Mesenchymal stem cell (in vitro differentiated cells and primary cell): ENCODE measurements at regions not wholly inside any gene's neighbourhood (a gene's known extent, or its start where the extent isn't known, plus 50 kb on each side); places are given as distances from the start of the nearest gene placed in this dataset.

Source experiments
- DNase-seq: peaks from one replicate; pipeline ENCODE4 v3.0.0-alpha.2; 2013
- H2AFZ ChIP-seq: one replicate; pipeline ENCODE4 v1.6.1; 2013; ENCODE audit warnings: low read depth, mild to moderate bottlenecking, control low read depth, inconsistent platforms, low read length, moderate library complexity
- H2AK5ac ChIP-seq: 2 replicates; pipeline ENCODE4 v1.6.1; 2013; ENCODE audit warnings: low read length, moderate library complexity, mild to moderate bottlenecking, inconsistent platforms; ENCODE audit not compliant: severe bottlenecking
- H2BK120ac ChIP-seq: one replicate; pipeline ENCODE4 v1.6.1; 2013; ENCODE audit warnings: low read depth, mild to moderate bottlenecking, inconsistent platforms, low read length, moderate library complexity
- H2BK12ac ChIP-seq, 2 experiments: one replicate each; pipeline ENCODE4 v1.6.1; 2013; ENCODE audit warnings: inconsistent platforms in 2 of 2, low read length in 2 of 2, mild to moderate bottlenecking in 2 of 2, moderate library complexity in 2 of 2, control low read depth in 1 of 2
- H2BK15ac ChIP-seq: one replicate; pipeline ENCODE4 v1.6.1; 2013; ENCODE audit warnings: mild to moderate bottlenecking, low read depth, inconsistent platforms; ENCODE audit not compliant: poor library complexity, severe bottlenecking
- H2BK5ac ChIP-seq: 2 replicates; pipeline ENCODE4 v1.6.1; 2013; ENCODE audit warnings: low read depth, mild to moderate bottlenecking, low read length, control low read depth, inconsistent platforms; ENCODE audit not compliant: poor library complexity, severe bottlenecking
- H3K14ac ChIP-seq, 2 experiments: one replicate each; pipeline ENCODE4 v1.6.1; 2013; ENCODE audit warnings: inconsistent platforms in 2 of 2, low read length in 2 of 2, control low read depth in 1 of 2, mild to moderate bottlenecking in 1 of 2, moderate library complexity in 1 of 2
- H3K18ac ChIP-seq, 2 experiments: one replicate each; pipeline ENCODE4 v1.6.1; 2013; ENCODE audit warnings: inconsistent platforms in 2 of 2, low read length in 2 of 2, control low read depth in 1 of 2, low read depth in 1 of 2, mild to moderate bottlenecking in 1 of 2
- H3K23ac ChIP-seq, 2 experiments: one replicate each; pipeline ENCODE4 v1.6.1; 2013; ENCODE audit warnings: inconsistent platforms in 2 of 2, low read length in 2 of 2, mild to moderate bottlenecking in 2 of 2, moderate library complexity in 2 of 2, control low read depth in 1 of 2
- H3K27ac ChIP-seq: 2 replicates; pipeline ENCODE4 v1.5.1; 2013; ENCODE audit warnings: mild to moderate bottlenecking, moderate library complexity, low read length, control low read depth, inconsistent platforms; ENCODE audit not compliant: poor library complexity, severe bottlenecking
- H3K27me3 ChIP-seq, 2 experiments: 2 replicates each; pipeline versions ENCODE4 v1.6.1 to v1.7.0; 2013; ENCODE audit warnings: low read length in 2 of 2, mild to moderate bottlenecking in 2 of 2, moderate library complexity in 2 of 2, control low read depth in 1 of 2, inconsistent platforms in 1 of 2; ENCODE audit not compliant: control insufficient read depth in 1 of 2, insufficient read depth in 1 of 2
- H3K36me3 ChIP-seq, 2 experiments: 2 replicates each; pipeline versions ENCODE4 v1.6.1 to v1.7.0; 2013; ENCODE audit warnings: low read length in 2 of 2, control low read depth in 1 of 2, inconsistent platforms in 1 of 2, low read depth in 1 of 2, mild to moderate bottlenecking in 1 of 2; ENCODE audit not compliant: insufficient read depth in 2 of 2, control insufficient read depth in 1 of 2
- H3K4ac ChIP-seq, 2 experiments: one replicate each; pipeline ENCODE4 v1.6.1; 2013; ENCODE audit warnings: inconsistent platforms in 2 of 2, low read length in 2 of 2, mild to moderate bottlenecking in 2 of 2, moderate library complexity in 2 of 2, control low read depth in 1 of 2, low read depth in 1 of 2
- H3K4me1 ChIP-seq: 2 replicates; pipeline ENCODE4 v1.6.1; 2013; ENCODE audit warnings: low read depth, low read length, control low read depth; ENCODE audit not compliant: control insufficient read depth, insufficient read depth
- H3K4me2 ChIP-seq: 2 replicates; pipeline ENCODE4 v1.6.1; 2013; ENCODE audit warnings: low read length, mild to moderate bottlenecking, inconsistent platforms; ENCODE audit not compliant: poor library complexity, severe bottlenecking
- H3K4me3 ChIP-seq, 2 experiments: 2 replicates each; pipeline versions ENCODE4 v1.5.1 to v1.7.0; 2013; ENCODE audit warnings: low read length in 2 of 2, mild to moderate bottlenecking in 2 of 2, control low read depth in 1 of 2, low read depth in 1 of 2; ENCODE audit not compliant: insufficient read depth in 1 of 2
- H3K79me1 ChIP-seq: replicated peaks from 2 replicates; pipeline ENCODE4 v1.6.1; 2013; ENCODE audit warnings: mild to moderate bottlenecking, control low read depth, low read length, inconsistent platforms; ENCODE audit not compliant: poor library complexity, severe bottlenecking
- H3K9ac ChIP-seq: 2 replicates; pipeline ENCODE4 v1.7.0; 2013; ENCODE audit warnings: mild to moderate bottlenecking, low read length, moderate library complexity
- H3K9me3 ChIP-seq: 2 replicates; pipeline ENCODE4 v1.7.0; 2013; ENCODE audit warnings: mild to moderate bottlenecking, low read length; ENCODE audit not compliant: control insufficient read depth
- H4K8ac ChIP-seq: one replicate; pipeline ENCODE4 v1.6.1; 2013; ENCODE audit warnings: inconsistent platforms, mild to moderate bottlenecking, low read length, moderate library complexity
- H4K91ac ChIP-seq: one replicate; pipeline ENCODE4 v1.6.1; 2013; ENCODE audit warnings: mild to moderate bottlenecking, low read length, inconsistent platforms
- WGBS: methylation state at CpG from one replicate; pipeline ENCODE4 v1.1.7; 2013; ENCODE audit warnings: mixed read lengths; 5-methylcytosine and 5-hydroxymethylcytosine counted together

GRCh38 chr20:59414936-59415623, 114.7 kb downstream of the EDN3 start:
- no peak overlapping the region for H3K27ac ChIP-seq
- no peak overlapping the region for H3K4ac ChIP-seq
- H3K4me1 ChIP-seq, result no peaks in the 10 kb centered on the region
- no peak overlapping the region for H3K18ac ChIP-seq
- H4K8ac ChIP-seq, result no peak overlapping the region
- no peak overlapping the region for H2BK15ac ChIP-seq
- H3K36me3 ChIP-seq, result no peaks in the 10 kb centered on the region
- H2BK12ac ChIP-seq, result no peak overlapping the region
- H3K23ac ChIP-seq, result no peak overlapping the region
- no peak overlapping the region for H3K4me3 ChIP-seq
- H3K14ac ChIP-seq, result no peak overlapping the region
- peaks cover 0 to 40% of the 10 kb centered on the region in 2 experiments for H3K27me3 ChIP-seq
- no peaks in the 10 kb centered on the region for H3K79me1 ChIP-seq
- H2BK120ac ChIP-seq, result no peak overlapping the region
- H3K4me2 ChIP-seq, result no peak overlapping the region
- no peak overlapping the region for H3K9ac ChIP-seq
- H3K9me3 ChIP-seq, result no peaks in the 10 kb centered on the region
- 85% methylated on average over 18 of the region's 18 CpGs for WGBS
- H2BK5ac ChIP-seq, result no peak overlapping the region
- no peak overlapping the region for H2AFZ ChIP-seq
- DNase-seq, result no peak
- no peak overlapping the region for H2AK5ac ChIP-seq
- H4K91ac ChIP-seq, result no peak overlapping the region

- H3K18ac ChIP-seq, result no peak overlapping the region
- no peak overlapping the region for H3K23ac ChIP-seq
- peaks cover 0 to 37% of the 10 kb centered on the region in 2 experiments for H3K27me3 ChIP-seq
- no peak overlapping the region for H3K4me3 ChIP-seq
- no peaks in the 10 kb centered on the region for H3K79me1 ChIP-seq
- no peaks in the 10 kb centered on the region for H3K4me1 ChIP-seq
- no peaks in the 10 kb centered on the region for H3K9me3 ChIP-seq
- H3K14ac ChIP-seq, result no peak overlapping the region
- no peak overlapping the region for H3K4me2 ChIP-seq
- no peak overlapping the region for H3K27ac ChIP-seq
- H3K9ac ChIP-seq, result no peak overlapping the region
- no peak overlapping the region for H2BK120ac ChIP-seq
- H3K4ac ChIP-seq, result no peak overlapping the region
- DNase-seq, result no peak
- no peak overlapping the region for H2AK5ac ChIP-seq
- H3K36me3 ChIP-seq, result no peaks in the 10 kb centered on the region
- WGBS, result 76% methylated on average over 4 of the region's 5 CpGs
- no peak overlapping the region for H2BK5ac ChIP-seq
- H4K91ac ChIP-seq, result no peak overlapping the region
- H4K8ac ChIP-seq, result no peak overlapping the region
- H2AFZ ChIP-seq, result no peak overlapping the region
- no peak overlapping the region for H2BK15ac ChIP-seq
- H2BK12ac ChIP-seq, result no peak overlapping the region
Measured at GRCh38 chr20:59416916-59417315, 116.5 kb downstream of the EDN3 start.

DNA sequence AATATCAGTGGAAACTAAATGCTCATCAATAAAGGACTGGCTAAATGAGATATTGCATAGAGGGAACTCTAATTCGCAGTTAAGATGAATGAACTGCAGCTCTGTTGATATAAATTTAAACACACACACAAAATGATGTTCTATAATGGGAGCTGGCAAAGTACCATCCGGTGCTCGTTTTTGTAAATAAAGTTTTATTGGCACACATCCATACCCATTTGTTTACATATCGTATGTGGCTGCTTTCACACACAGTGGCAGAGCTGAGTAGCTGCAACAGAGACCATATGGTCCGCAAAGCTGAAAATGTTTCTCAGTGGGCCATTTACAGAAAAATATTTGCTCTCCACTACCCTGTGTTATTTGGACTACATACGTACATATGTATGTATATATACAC, 120.7 kb downstream of the EDN3 start:
- no peaks in the 10 kb centered on the region for H3K79me1 ChIP-seq
- no peak overlapping the region for H3K4me2 ChIP-seq
- H3K4ac ChIP-seq, result no peak overlapping the region
- no peak overlapping the region for H4K91ac ChIP-seq
- no peak overlapping the region for H3K27ac ChIP-seq
- no peak overlapping the region for H3K14ac ChIP-seq
- H3K18ac ChIP-seq, result no peak overlapping the region
- no peak overlapping the region for H2BK120ac ChIP-seq
- no peak overlapping the region for H2BK15ac ChIP-seq
- H3K36me3 ChIP-seq, result no peaks in the 10 kb centered on the region
- H3K27me3 ChIP-seq, result peaks cover 0 to 23% of the 10 kb centered on the region in 2 experiments
- no peak overlapping the region for H3K23ac ChIP-seq
- no peak overlapping the region for H3K4me3 ChIP-seq
- no peaks in the 10 kb centered on the region for H3K4me1 ChIP-seq
- H2BK12ac ChIP-seq, result no peak overlapping the region
- DNase-seq, result no peak
- no peak overlapping the region for H4K8ac ChIP-seq
- no peak overlapping the region for H3K9ac ChIP-seq
- H2AFZ ChIP-seq, result no peak overlapping the region
- H2AK5ac ChIP-seq, result no peak overlapping the region
- H2BK5ac ChIP-seq, result no peak overlapping the region
- H3K9me3 ChIP-seq, result no peaks in the 10 kb centered on the region
- WGBS, result 77% methylated on average over 4 of the region's 6 CpGs

DNA sequence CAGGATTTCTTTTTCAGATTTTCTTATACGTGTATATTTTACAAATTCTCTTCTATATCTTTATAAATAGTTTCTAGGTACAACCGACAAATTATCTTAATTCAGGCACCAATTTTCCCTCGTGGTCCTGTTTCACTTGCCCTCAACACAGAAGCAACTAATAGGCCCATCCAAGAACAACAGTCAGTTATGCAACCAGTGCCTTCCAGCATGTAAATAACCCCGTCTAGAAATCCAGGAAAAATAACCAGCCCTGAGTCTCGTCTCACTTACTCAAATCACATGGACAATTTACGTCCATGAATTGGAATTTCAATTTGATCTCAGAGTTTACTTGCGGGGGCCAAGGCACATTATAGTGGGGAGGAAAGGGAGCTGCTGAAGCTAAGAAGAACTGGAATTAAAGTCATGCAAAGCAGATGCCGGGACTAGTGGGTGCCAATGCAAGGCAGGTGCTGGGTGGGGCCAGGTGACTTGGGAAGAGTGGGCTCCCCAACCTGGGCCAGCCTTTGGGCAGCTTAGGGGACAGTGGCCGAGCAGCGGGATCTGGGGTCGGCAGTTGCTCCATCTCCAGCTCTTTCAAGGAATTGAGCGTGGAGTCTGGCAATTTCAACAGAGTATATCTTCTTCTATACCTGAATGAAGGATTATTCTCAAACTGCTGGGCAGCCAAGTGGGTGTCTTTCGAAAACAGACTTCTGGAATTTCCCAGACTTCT, 121.7 kb downstream of the EDN3 start:
- Histone ChIP-seq H4K91ac (no peak overlapping the region), H3K4me2 (no peak overlapping the region), H3K14ac (no peak overlapping the region), H3K4me1 (no peaks in the 10 kb centered on the region), H3K9ac (no peak overlapping the region), H3K4ac (no peak overlapping the region), H4K8ac (no peak overlapping the region), H2BK12ac (no peak overlapping the region), H2BK15ac (no peak overlapping the region), H2BK5ac (no peak overlapping the region), H3K27ac (no peak overlapping the region), H2BK120ac (no peak overlapping the region), H3K4me3 (no peak overlapping the region), H3K18ac (no peak overlapping the region), H3K9me3 (no peaks in the 10 kb centered on the region), H3K36me3 (no peaks in the 10 kb centered on the region), H3K27me3 (peaks cover 0 to 23% of the 10 kb centered on the region in 2 experiments), H2AK5ac (no peak overlapping the region), H3K23ac (no peak overlapping the region), H2AFZ (no peak overlapping the region), H3K79me1 (no peaks in the 10 kb centered on the region)
- WGBS, result 90% methylated on average over 11 of the region's 13 CpGs
- no peak for DNase-seq
